ENCODE measurements at regions not wholly inside any gene's neighbourhood (a gene's known extent, or its start where the extent isn't known, plus 50 kb on each side); places are given as distances from the start of the nearest gene placed in this dataset.

- Histone ChIP-seq H3K4me1 (ENCODE audit: control insufficient read depth, insufficient read depth, low read length) (no peaks in the 10 kb centered on the region), H3K27ac (ENCODE audit: low read length) (no peak overlapping the region), H3K9me3 (ENCODE audit: control insufficient read depth, insufficient read depth, low read length) (no peaks in the 10 kb centered on the region), H3K4me3 (ENCODE audit: low read length) (no peak overlapping the region), H3K36me3 (ENCODE audit: control insufficient read depth, insufficient read depth, low read length) (no peaks in the 10 kb centered on the region), H3K27me3 (ENCODE audit: control insufficient read depth, insufficient read depth, low read length) (no peaks in the 10 kb centered on the region)
- DNase-seq (no peak), ATAC-seq (no peak)
- Mint-ChIP-seq H3K4me3 (no peak overlapping the region), H3K27me3 (ENCODE audit: low read depth in 2 of 2) (no peaks in the 10 kb centered on the region), H3K9me3 (peaks cover 4 to 5% of the 10 kb centered on the region in 2 donors), H3K4me1 (no peaks in the 10 kb centered on the region), H3K27ac (no peak overlapping the region), H3K36me3 (peaks cover 7% of the 10 kb centered on the region)
- no peak for TF ChIP-seq CTCF (IDR thresholded peaks at IDR 0.05)
- 94% methylated on average over 14 of the region's 14 CpGs for WGBS (ENCODE audit: insufficient coverage)
- intact Hi-C loops (cut with micrococcal nuclease) = no loop called here
Observed at GRCh38 chr18:8536922-8537321, 72.3 kb upstream of the RAB12 start.

- no peak for TF ChIP-seq CTCF (IDR thresholded peaks at IDR 0.05)
- Histone ChIP-seq H3K9me3 (ENCODE audit: control insufficient read depth, insufficient read depth, low read length) (no peaks in the 10 kb centered on the region), H3K27me3 (ENCODE audit: control insufficient read depth, insufficient read depth, low read length) (no peaks in the 10 kb centered on the region), H3K27ac (ENCODE audit: low read length) (no peak overlapping the region), H3K4me1 (ENCODE audit: control insufficient read depth, insufficient read depth, low read length) (no peaks in the 10 kb centered on the region), H3K36me3 (ENCODE audit: control insufficient read depth, insufficient read depth, low read length) (no peaks in the 10 kb centered on the region), H3K4me3 (ENCODE audit: low read length) (no peak overlapping the region)
- intact Hi-C loops (cut with micrococcal nuclease) = no loop called here
- Mint-ChIP-seq H3K27me3 (ENCODE audit: low read depth in 2 of 2) (no peaks in the 10 kb centered on the region), H3K36me3 (peaks cover 2% of the 10 kb centered on the region), H3K27ac (no peak overlapping the region), H3K4me3 (no peak overlapping the region), H3K4me1 (no peaks in the 10 kb centered on the region), H3K9me3 (peaks cover 0 to 3% of the 10 kb centered on the region in 2 donors)
- no peak for ATAC-seq
- DNase-seq = no peak
- 91% methylated on average over 16 of the region's 17 CpGs for WGBS (ENCODE audit: insufficient coverage)
Observed at GRCh38 chr18:8537400-8537799, 71.8 kb upstream of the RAB12 start.

GRCh38 chr18:8538935-8539334, 70.3 kb upstream of the RAB12 start:
- intact Hi-C loops (cut with micrococcal nuclease) = no loop called here
- Mint-ChIP-seq H3K9me3 (no peaks in the 10 kb centered on the region), H3K27me3 (ENCODE audit: low read depth in 2 of 2) (no peaks in the 10 kb centered on the region), H3K27ac (no peak overlapping the region), H3K4me1 (no peaks in the 10 kb centered on the region), H3K36me3 (no peaks in the 10 kb centered on the region), H3K4me3 (no peak overlapping the region)
- DNase-seq (no peak), ATAC-seq (no peak)
- no peak for TF ChIP-seq CTCF (IDR thresholded peaks at IDR 0.05)
- Histone ChIP-seq H3K4me1 (ENCODE audit: control insufficient read depth, insufficient read depth, low read length) (no peaks in the 10 kb centered on the region), H3K4me3 (ENCODE audit: low read length) (no peak overlapping the region), H3K27me3 (ENCODE audit: control insufficient read depth, insufficient read depth, low read length) (no peaks in the 10 kb centered on the region), H3K27ac (ENCODE audit: low read length) (no peak overlapping the region), H3K36me3 (ENCODE audit: control insufficient read depth, insufficient read depth, low read length) (no peaks in the 10 kb centered on the region), H3K9me3 (ENCODE audit: control insufficient read depth, insufficient read depth, low read length) (no peaks in the 10 kb centered on the region)
- 93% methylated on average over 2 of the region's 2 CpGs for WGBS (ENCODE audit: insufficient coverage)

GRCh38 chr18:8546677-8547076, 62.6 kb upstream of the RAB12 start:
- Histone ChIP-seq H3K27me3 (ENCODE audit: control insufficient read depth, insufficient read depth, low read length) (no peaks in the 10 kb centered on the region), H3K4me1 (ENCODE audit: control insufficient read depth, insufficient read depth, low read length) (no peaks in the 10 kb centered on the region), H3K9me3 (ENCODE audit: control insufficient read depth, insufficient read depth, low read length) (no peaks in the 10 kb centered on the region), H3K36me3 (ENCODE audit: control insufficient read depth, insufficient read depth, low read length) (no peaks in the 10 kb centered on the region), H3K27ac (ENCODE audit: low read length) (no peak overlapping the region), H3K4me3 (ENCODE audit: low read length) (no peak overlapping the region)
- no peak for TF ChIP-seq CTCF (IDR thresholded peaks at IDR 0.05)
- intact Hi-C loops (cut with micrococcal nuclease) = no loop called here
- 94% methylated on average over 5 of the region's 5 CpGs for WGBS (ENCODE audit: insufficient coverage)
- H3K27me3 Mint-ChIP-seq (ENCODE audit: low read depth in 2 of 2) = no peaks in the 10 kb centered on the region
- H3K27ac Mint-ChIP-seq = no peak overlapping the region
- no peak for ATAC-seq
- no peaks in the 10 kb centered on the region for H3K9me3 Mint-ChIP-seq
- no peaks in the 10 kb centered on the region for H3K36me3 Mint-ChIP-seq
- no peak for DNase-seq
- no peak overlapping the region for H3K4me3 Mint-ChIP-seq
- H3K4me1 Mint-ChIP-seq = no peaks in the 10 kb centered on the region
